Endothelial cell of umbilical vein (primary cell): ENCODE measurements at regions not wholly inside any gene's neighbourhood (a gene's known extent, or its start where the extent isn't known, plus 50 kb on each side); places are given as distances from the start of the nearest gene placed in this dataset.

ENCODE experiments used
- CTCF ChIP-seq, 2 donors: IDR thresholded peaks; 1 replicate in 1 of 2; 2 replicates in 1 of 2; pipeline ENCODE4 v1.5.1; 2011; ENCODE audit warnings: low read length in 2 of 2, mild to moderate bottlenecking in 2 of 2, moderate library complexity in 2 of 2, control low read depth in 1 of 2, inconsistent platforms in 1 of 2, low read depth in 1 of 2; ENCODE audit not compliant: insufficient read depth in 1 of 2; ENCODE audit errors: extremely low read depth in 1 of 2
- JUN ChIP-seq: IDR thresholded peaks from 2 replicates; pipeline ENCODE4 v1.6.1; 2011; ENCODE audit warnings: borderline replicate concordance, low read depth; ENCODE audit not compliant: insufficient read length, insufficient read depth
- POLR2A ChIP-seq: IDR thresholded peaks from 2 replicates; pipeline ENCODE4 v1.6.1; 2012; ENCODE audit warnings: low read depth, mild to moderate bottlenecking, control low read depth, low read length
- POLR2AphosphoS5 ChIP-seq: IDR thresholded peaks from 2 replicates; pipeline ENCODE4 v1.6.1; 2012; ENCODE audit warnings: low read depth, mild to moderate bottlenecking, control low read depth, low read length, moderate library complexity; ENCODE audit not compliant: insufficient read depth

- no peak for TF ChIP-seq CTCF (IDR thresholded peaks at IDR 0.05; ENCODE audit: extremely low read depth in 1 of 2, insufficient read depth in 1 of 2, low read depth in 1 of 2, low read length in 2 of 2)
- TF ChIP-seq POLR2A, result no peak
- TF ChIP-seq POLR2AphosphoS5, result no peak
- TF ChIP-seq JUN, result no peak
These were observed 613.0 kb downstream of the NPHP4 start for GRCh38 chr1:5379176-5379759.
